Mesenchymal stem cell (in vitro differentiated cells and primary cell): ENCODE measurements at regions not wholly inside any gene's neighbourhood (a gene's known extent, or its start where the extent isn't known, plus 50 kb on each side); places are given as distances from the start of the nearest gene placed in this dataset.
"Not testable (repeated sequence)": the region's sequence is repeated elsewhere in the genome, so short reads cannot be mapped to it uniquely, and the experiment has no call there.

Experiments used
- DNase-seq: peaks from one replicate; pipeline ENCODE4 v3.0.0-alpha.2; 2013
- H2AFZ ChIP-seq: one replicate; pipeline ENCODE4 v1.6.1; 2013; ENCODE audit warnings: low read depth, mild to moderate bottlenecking, control low read depth, inconsistent platforms, low read length, moderate library complexity
- H2AK5ac ChIP-seq: 2 replicates; pipeline ENCODE4 v1.6.1; 2013; ENCODE audit warnings: low read length, moderate library complexity, mild to moderate bottlenecking, inconsistent platforms; ENCODE audit not compliant: severe bottlenecking
- H2BK120ac ChIP-seq: one replicate; pipeline ENCODE4 v1.6.1; 2013; ENCODE audit warnings: low read depth, mild to moderate bottlenecking, inconsistent platforms, low read length, moderate library complexity
- H2BK12ac ChIP-seq, 2 experiments: one replicate each; pipeline ENCODE4 v1.6.1; 2013; ENCODE audit warnings: inconsistent platforms in 2 of 2, low read length in 2 of 2, mild to moderate bottlenecking in 2 of 2, moderate library complexity in 2 of 2, control low read depth in 1 of 2
- H2BK15ac ChIP-seq: one replicate; pipeline ENCODE4 v1.6.1; 2013; ENCODE audit warnings: mild to moderate bottlenecking, low read depth, inconsistent platforms; ENCODE audit not compliant: poor library complexity, severe bottlenecking
- H2BK5ac ChIP-seq: 2 replicates; pipeline ENCODE4 v1.6.1; 2013; ENCODE audit warnings: low read depth, mild to moderate bottlenecking, low read length, control low read depth, inconsistent platforms; ENCODE audit not compliant: poor library complexity, severe bottlenecking
- H3K14ac ChIP-seq, 2 experiments: one replicate each; pipeline ENCODE4 v1.6.1; 2013; ENCODE audit warnings: inconsistent platforms in 2 of 2, low read length in 2 of 2, control low read depth in 1 of 2, mild to moderate bottlenecking in 1 of 2, moderate library complexity in 1 of 2
- H3K18ac ChIP-seq, 2 experiments: one replicate each; pipeline ENCODE4 v1.6.1; 2013; ENCODE audit warnings: inconsistent platforms in 2 of 2, low read length in 2 of 2, control low read depth in 1 of 2, low read depth in 1 of 2, mild to moderate bottlenecking in 1 of 2
- H3K23ac ChIP-seq, 2 experiments: one replicate each; pipeline ENCODE4 v1.6.1; 2013; ENCODE audit warnings: inconsistent platforms in 2 of 2, low read length in 2 of 2, mild to moderate bottlenecking in 2 of 2, moderate library complexity in 2 of 2, control low read depth in 1 of 2
- H3K27ac ChIP-seq: 2 replicates; pipeline ENCODE4 v1.5.1; 2013; ENCODE audit warnings: mild to moderate bottlenecking, moderate library complexity, low read length, control low read depth, inconsistent platforms; ENCODE audit not compliant: poor library complexity, severe bottlenecking
- H3K27me3 ChIP-seq, 2 experiments: 2 replicates each; pipeline versions ENCODE4 v1.6.1 to v1.7.0; 2013; ENCODE audit warnings: low read length in 2 of 2, mild to moderate bottlenecking in 2 of 2, moderate library complexity in 2 of 2, control low read depth in 1 of 2, inconsistent platforms in 1 of 2; ENCODE audit not compliant: control insufficient read depth in 1 of 2, insufficient read depth in 1 of 2
- H3K36me3 ChIP-seq, 2 experiments: 2 replicates each; pipeline versions ENCODE4 v1.6.1 to v1.7.0; 2013; ENCODE audit warnings: low read length in 2 of 2, control low read depth in 1 of 2, inconsistent platforms in 1 of 2, low read depth in 1 of 2, mild to moderate bottlenecking in 1 of 2; ENCODE audit not compliant: insufficient read depth in 2 of 2, control insufficient read depth in 1 of 2
- H3K4ac ChIP-seq, 2 experiments: one replicate each; pipeline ENCODE4 v1.6.1; 2013; ENCODE audit warnings: inconsistent platforms in 2 of 2, low read length in 2 of 2, mild to moderate bottlenecking in 2 of 2, moderate library complexity in 2 of 2, control low read depth in 1 of 2, low read depth in 1 of 2
- H3K4me1 ChIP-seq: 2 replicates; pipeline ENCODE4 v1.6.1; 2013; ENCODE audit warnings: low read depth, low read length, control low read depth; ENCODE audit not compliant: control insufficient read depth, insufficient read depth
- H3K4me2 ChIP-seq: 2 replicates; pipeline ENCODE4 v1.6.1; 2013; ENCODE audit warnings: low read length, mild to moderate bottlenecking, inconsistent platforms; ENCODE audit not compliant: poor library complexity, severe bottlenecking
- H3K4me3 ChIP-seq, 2 experiments: 2 replicates each; pipeline versions ENCODE4 v1.5.1 to v1.7.0; 2013; ENCODE audit warnings: low read length in 2 of 2, mild to moderate bottlenecking in 2 of 2, control low read depth in 1 of 2, low read depth in 1 of 2; ENCODE audit not compliant: insufficient read depth in 1 of 2
- H3K79me1 ChIP-seq: replicated peaks from 2 replicates; pipeline ENCODE4 v1.6.1; 2013; ENCODE audit warnings: mild to moderate bottlenecking, control low read depth, low read length, inconsistent platforms; ENCODE audit not compliant: poor library complexity, severe bottlenecking
- H3K9ac ChIP-seq: 2 replicates; pipeline ENCODE4 v1.7.0; 2013; ENCODE audit warnings: mild to moderate bottlenecking, low read length, moderate library complexity
- H3K9me3 ChIP-seq: 2 replicates; pipeline ENCODE4 v1.7.0; 2013; ENCODE audit warnings: mild to moderate bottlenecking, low read length; ENCODE audit not compliant: control insufficient read depth
- H4K8ac ChIP-seq: one replicate; pipeline ENCODE4 v1.6.1; 2013; ENCODE audit warnings: inconsistent platforms, mild to moderate bottlenecking, low read length, moderate library complexity
- H4K91ac ChIP-seq: one replicate; pipeline ENCODE4 v1.6.1; 2013; ENCODE audit warnings: mild to moderate bottlenecking, low read length, inconsistent platforms
- WGBS: methylation state at CpG from one replicate; pipeline ENCODE4 v1.1.7; 2013; ENCODE audit warnings: mixed read lengths; 5-methylcytosine and 5-hydroxymethylcytosine counted together

- Histone ChIP-seq H2AFZ (no peak overlapping the region), H2BK120ac (no peak overlapping the region), H2BK5ac (no peak overlapping the region), H2BK12ac (no peak overlapping the region), H4K8ac (no peak overlapping the region), H3K18ac (no peak overlapping the region), H4K91ac (no peak overlapping the region), H3K9ac (no peak overlapping the region), H3K36me3 (no peaks in the 10 kb centered on the region), H3K4ac (no peak overlapping the region), H3K27ac (no peak overlapping the region), H3K9me3 (no peaks in the 10 kb centered on the region), H3K4me1 (no peaks in the 10 kb centered on the region), H3K14ac (no peak overlapping the region), H3K23ac (no peak overlapping the region), H3K27me3 (no peaks in the 10 kb centered on the region), H3K79me1 (no peaks in the 10 kb centered on the region), H2BK15ac (no peak overlapping the region), H3K4me2 (no peak overlapping the region), H2AK5ac (no peak overlapping the region), H3K4me3 (no peak overlapping the region)
- 66% methylated on average over 1 of the region's 1 CpG for WGBS
- DNase-seq, result no peak
Measured at GRCh38 chr7:85274454-85274853, 87.6 kb upstream of the SEMA3D start.

GRCh38 chr7:85262891-85263290 lies 76.0 kb upstream of the SEMA3D start:
- Histone ChIP-seq H3K4me3 (no peak overlapping the region), H3K36me3 (no peaks in the 10 kb centered on the region)
- 74% methylated on average over 6 of the region's 6 CpGs for WGBS

GRCh38 chr7:85261336-85261735 lies 74.5 kb upstream of the SEMA3D start:
- H3K4me1 ChIP-seq, result no peaks in the 10 kb centered on the region
- H3K18ac ChIP-seq, result no peak overlapping the region
- no peak overlapping the region for H3K23ac ChIP-seq
- H2BK120ac ChIP-seq, result no peak overlapping the region
- no peak overlapping the region for H3K4me2 ChIP-seq
- H3K79me1 ChIP-seq, result no peaks in the 10 kb centered on the region
- H3K9me3 ChIP-seq, result no peaks in the 10 kb centered on the region
- no peak overlapping the region for H2BK12ac ChIP-seq
- H4K91ac ChIP-seq, result no peak overlapping the region
- no peaks in the 10 kb centered on the region for H3K27me3 ChIP-seq
- no peak overlapping the region for H2AFZ ChIP-seq
- no peak overlapping the region for H2AK5ac ChIP-seq
- no peak overlapping the region for H2BK15ac ChIP-seq
- H3K4ac ChIP-seq, result no peak overlapping the region
- H3K27ac ChIP-seq, result no peak overlapping the region
- no peak overlapping the region for H4K8ac ChIP-seq
- peak; percentile 16 for DNase-seq
- no peak overlapping the region for H3K14ac ChIP-seq
- no peaks in the 10 kb centered on the region for H3K36me3 ChIP-seq
- WGBS, result 100% methylated on average over 1 of the region's 2 CpGs
- no peak overlapping the region for H3K9ac ChIP-seq
- no peak overlapping the region for H3K4me3 ChIP-seq
- H2BK5ac ChIP-seq, result no peak overlapping the region

More at GRCh38 chr7:85262891-85263290, 76.0 kb upstream of the SEMA3D start:
- Histone ChIP-seq H3K9me3 (no peaks in the 10 kb centered on the region), H2BK120ac (no peak overlapping the region), H2BK12ac (no peak overlapping the region), H3K4me1 (no peaks in the 10 kb centered on the region), H3K9ac (no peak overlapping the region), H3K18ac (no peak overlapping the region), H3K23ac (no peak overlapping the region), H3K4ac (no peak overlapping the region), H2AFZ (no peak overlapping the region), H4K91ac (no peak overlapping the region), H3K27me3 (no peaks in the 10 kb centered on the region), H2BK15ac (no peak overlapping the region), H4K8ac (no peak overlapping the region), H3K79me1 (no peaks in the 10 kb centered on the region), H2AK5ac (no peak overlapping the region), H3K4me2 (peak overlapping the region; percentile 33), H2BK5ac (no peak overlapping the region), H3K27ac (no peak overlapping the region), H3K14ac (no peak overlapping the region)
- DNase-seq, result no peak

GRCh38 chr7:85249787-85250186 lies 62.9 kb upstream of the SEMA3D start:
- not testable (repeated sequence) for H2BK120ac ChIP-seq, H4K8ac ChIP-seq, H3K14ac ChIP-seq, H3K4me2 ChIP-seq, H2BK5ac ChIP-seq, H3K27me3 ChIP-seq, H3K27ac ChIP-seq, H3K23ac ChIP-seq, H3K4me1 ChIP-seq, H2BK15ac ChIP-seq, DNase-seq, H3K4ac ChIP-seq, H3K9ac ChIP-seq, H3K4me3 ChIP-seq, H2BK12ac ChIP-seq, H3K18ac ChIP-seq, H3K79me1 ChIP-seq, H2AFZ ChIP-seq, H2AK5ac ChIP-seq, H3K9me3 ChIP-seq, H3K36me3 ChIP-seq, H4K91ac ChIP-seq
- 96% methylated on average over 19 of the region's 19 CpGs for WGBS
